ENCODE measurements at regions not wholly inside any gene's neighbourhood (a gene's known extent, or its start where the extent isn't known, plus 50 kb on each side); places are given as distances from the start of the nearest gene placed in this dataset.

DNA sequence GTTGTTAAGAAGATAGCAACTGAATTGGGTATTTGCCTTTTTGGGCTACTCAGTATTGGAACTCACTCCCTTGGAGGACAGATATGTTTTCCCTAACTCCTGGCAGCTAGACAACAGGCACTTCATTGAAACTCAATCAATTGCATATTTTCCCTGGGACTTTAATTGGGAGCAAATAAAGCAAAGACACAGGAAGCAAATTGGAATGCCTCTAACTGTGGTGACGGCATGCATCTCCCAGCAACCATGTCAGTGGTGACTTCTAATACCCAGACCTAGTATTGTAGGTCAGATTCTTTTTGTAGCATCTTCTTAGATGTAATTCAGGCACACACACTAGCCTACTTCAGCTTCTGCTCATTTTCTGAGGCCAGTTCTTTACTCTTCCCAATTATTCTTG, 164.2 kb upstream of the SETBP1 start:
- ATAC-seq (ENCODE audit: low FRiP score) (no peak), DNase-seq (ENCODE audit: low spot score) (no peak)
- no peak for TF ChIP-seq CTCF (IDR thresholded peaks at IDR 0.05)

GRCh38 chr18:44517136-44517535, 163.6 kb upstream of the SETBP1 start:
- no peak for TF ChIP-seq CTCF (IDR thresholded peaks at IDR 0.05)
- ATAC-seq (ENCODE audit: low FRiP score): no peak
- DNase-seq (ENCODE audit: low spot score): no peak

DNA sequence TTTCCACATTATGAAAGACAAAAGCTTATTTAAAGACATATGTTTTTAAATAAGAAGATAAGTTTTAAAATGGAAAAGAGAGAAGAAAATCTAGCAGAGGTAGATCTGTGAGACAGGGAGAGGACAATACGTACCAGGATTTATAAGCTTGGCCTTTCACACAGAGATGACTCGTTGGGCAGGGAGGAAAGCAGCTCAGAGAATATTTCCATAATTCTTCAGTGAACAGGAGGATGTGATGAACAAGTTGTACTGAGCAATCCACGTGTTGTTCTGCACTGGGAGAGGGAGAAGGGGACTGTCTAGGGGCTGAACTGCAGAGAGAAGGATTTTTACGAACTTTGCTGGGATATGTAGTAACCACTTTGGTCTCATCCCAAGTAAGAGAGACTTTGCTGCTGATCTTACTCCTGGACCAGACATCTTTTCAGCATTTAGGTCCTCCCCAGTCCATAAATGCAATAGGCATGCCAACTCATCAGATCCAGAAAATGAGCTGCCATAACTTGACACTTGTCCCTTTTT, 162.5 kb upstream of the SETBP1 start:
- ATAC-seq (ENCODE audit: low FRiP score): no peak
- TF ChIP-seq CTCF (IDR thresholded peaks at IDR 0.05): no peak
- DNase-seq (ENCODE audit: low spot score): no peak

DNA sequence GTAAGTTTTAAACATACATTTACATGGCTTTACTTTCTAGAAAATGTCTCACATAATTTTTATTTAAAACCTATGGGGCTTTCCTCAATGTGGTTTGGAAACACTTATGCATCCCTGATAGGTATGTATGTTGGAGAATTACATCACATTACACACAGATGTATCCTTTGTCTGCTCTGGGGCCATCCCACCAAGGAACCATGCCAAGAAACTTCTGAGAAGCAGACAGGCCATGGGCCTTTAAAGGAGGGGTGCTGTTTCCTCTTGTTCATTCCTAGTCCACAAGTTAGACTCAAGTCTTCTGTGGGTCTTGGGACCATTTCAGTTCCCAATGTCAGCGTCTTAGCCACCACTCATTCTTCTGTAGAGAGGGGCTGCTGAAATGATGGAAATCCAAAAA, 162.0 kb upstream of the SETBP1 start:
- no peak for DNase-seq (ENCODE audit: low spot score)
- no peak for ATAC-seq (ENCODE audit: low FRiP score)
- TF ChIP-seq CTCF (IDR thresholded peaks at IDR 0.05): no peak

GRCh38 chr18:44520981-44521667, 159.6 kb upstream of the SETBP1 start:
- no peak for DNase-seq (ENCODE audit: low spot score)
- ATAC-seq (ENCODE audit: low FRiP score): no peak
- no peak for TF ChIP-seq CTCF (IDR thresholded peaks at IDR 0.05)

DNA sequence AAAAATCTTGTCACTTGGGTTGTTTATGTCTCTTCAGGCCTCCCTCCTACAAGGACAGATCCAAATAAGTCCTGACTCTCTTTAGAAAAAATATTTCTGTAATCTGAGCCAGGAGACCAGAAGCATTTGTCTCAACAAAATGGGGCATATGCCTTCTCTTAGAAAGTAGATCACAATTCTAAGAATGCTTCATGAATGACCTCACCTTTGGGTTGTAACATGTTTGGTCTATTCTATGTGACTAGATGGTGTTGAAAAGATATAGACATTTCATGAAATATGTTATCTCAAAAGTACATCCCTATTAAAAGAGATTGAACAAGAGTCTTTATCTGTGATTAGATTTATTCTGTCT, 159.0 kb upstream of the SETBP1 start:
- TF ChIP-seq CTCF (IDR thresholded peaks at IDR 0.05): no peak
- no peak for DNase-seq (ENCODE audit: low spot score)
- no peak for ATAC-seq (ENCODE audit: low FRiP score)

DNA sequence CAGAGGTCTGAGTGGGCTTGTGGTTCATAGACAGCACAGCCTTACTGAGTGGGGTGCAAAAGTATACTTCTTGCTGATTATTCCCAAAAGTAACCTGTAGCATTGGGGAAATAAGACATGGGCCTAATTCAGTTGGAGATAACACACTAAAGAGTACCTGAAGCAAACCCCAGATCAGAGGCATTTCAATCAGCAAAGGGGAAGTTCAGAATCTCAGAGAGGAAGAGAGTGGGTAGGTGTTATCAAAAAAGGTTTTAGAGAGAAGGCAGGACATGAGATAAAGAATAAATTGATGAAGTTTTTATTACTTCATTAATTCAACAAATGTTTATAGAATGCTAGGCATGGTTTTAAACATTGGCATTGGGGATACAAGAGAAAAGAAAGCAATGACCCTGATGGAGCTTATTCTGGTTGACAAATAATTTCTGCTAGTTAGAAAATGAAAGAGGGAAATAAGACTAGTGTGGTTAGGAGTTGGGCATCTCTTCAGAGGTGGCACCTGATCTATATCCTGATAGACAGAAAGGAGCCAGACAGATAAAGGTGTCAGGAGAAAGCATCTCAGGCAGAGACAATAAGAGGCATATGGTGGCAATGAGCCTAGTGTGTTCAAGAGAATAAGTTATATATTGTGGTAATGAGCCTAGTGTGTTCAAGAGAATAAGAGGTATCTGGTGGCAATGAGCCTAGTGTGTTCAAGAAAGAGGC, 153.8 kb upstream of the SETBP1 start:
- DNase-seq (ENCODE audit: low spot score) (no peak), ATAC-seq (ENCODE audit: low FRiP score) (no peak)
- TF ChIP-seq CTCF (IDR thresholded peaks at IDR 0.05): no peak

All from omental fat pad (tissue), 3 donors.